Trophoblast cell (in vitro differentiated cells and primary cell): ENCODE measurements at regions not wholly inside any gene's neighbourhood (a gene's known extent, or its start where the extent isn't known, plus 50 kb on each side); places are given as distances from the start of the nearest gene placed in this dataset.

Experiments used
- DNase-seq, 2 donors: peaks; one replicate each; pipeline ENCODE4 v3.0.0-alpha.2; 2016
- H2AFZ ChIP-seq: 2 replicates; pipeline ENCODE4 v1.6.1; 2013; ENCODE audit warnings: low read length, moderate library complexity, mild to moderate bottlenecking; ENCODE audit not compliant: insufficient read depth, poor library complexity
- H2AK5ac ChIP-seq: 2 replicates; pipeline ENCODE4 v1.6.1; 2013; ENCODE audit warnings: mild to moderate bottlenecking, low read length
- H2BK120ac ChIP-seq: 2 replicates; pipeline ENCODE4 v1.6.1; 2013; ENCODE audit warnings: low read length, mild to moderate bottlenecking, moderate library complexity; ENCODE audit not compliant: insufficient read depth, poor library complexity
- H2BK12ac ChIP-seq: 2 replicates; pipeline ENCODE4 v1.6.1; 2013; ENCODE audit warnings: mild to moderate bottlenecking, low read length, moderate library complexity
- H2BK5ac ChIP-seq: 2 replicates; pipeline ENCODE4 v1.6.1; 2013; ENCODE audit warnings: low read length, low read depth, moderate library complexity, mild to moderate bottlenecking; ENCODE audit not compliant: poor library complexity
- H3K14ac ChIP-seq: 2 replicates; pipeline ENCODE4 v1.6.1; 2013; ENCODE audit warnings: mild to moderate bottlenecking, low read length
- H3K18ac ChIP-seq: 2 replicates; pipeline ENCODE4 v1.6.1; 2013; ENCODE audit warnings: mild to moderate bottlenecking, low read length
- H3K23ac ChIP-seq: 2 replicates; pipeline ENCODE4 v1.6.1; 2013; ENCODE audit warnings: low read length
- H3K27ac ChIP-seq: 2 replicates; pipeline ENCODE4 v1.5.1; 2013; ENCODE audit warnings: low read depth, mild to moderate bottlenecking, inconsistent platforms, low read length, moderate library complexity
- H3K27me3 ChIP-seq: 2 replicates; pipeline ENCODE4 v1.6.1; 2013; ENCODE audit warnings: inconsistent platforms, mild to moderate bottlenecking, low read length, moderate library complexity; ENCODE audit not compliant: insufficient read depth
- H3K36me3 ChIP-seq, 2 experiments: 1 replicate in 1 of 2; 2 replicates in 1 of 2; pipeline ENCODE4 v1.6.1; 2013; ENCODE audit warnings: low read length in 2 of 2, mild to moderate bottlenecking in 2 of 2, moderate library complexity in 1 of 2; ENCODE audit not compliant: insufficient read depth in 2 of 2, control insufficient read depth in 1 of 2
- H3K4ac ChIP-seq: 2 replicates; pipeline ENCODE4 v1.6.1; 2013; ENCODE audit warnings: low read depth, mild to moderate bottlenecking, low read length, moderate library complexity
- H3K4me1 ChIP-seq, 2 experiments: 1 replicate in 1 of 2; 2 replicates in 1 of 2; pipeline ENCODE4 v1.6.1; 2013; ENCODE audit warnings: low read length in 2 of 2, mild to moderate bottlenecking in 2 of 2, moderate library complexity in 1 of 2; ENCODE audit not compliant: insufficient read depth in 2 of 2, control insufficient read depth in 1 of 2
- H3K4me2 ChIP-seq: 2 replicates; pipeline ENCODE4 v1.6.1; 2013; ENCODE audit warnings: inconsistent platforms, mild to moderate bottlenecking, low read length, moderate library complexity
- H3K4me3 ChIP-seq: 2 replicates; pipeline ENCODE4 v1.5.1; 2013; ENCODE audit warnings: mild to moderate bottlenecking, low read depth, low read length, inconsistent platforms
- H3K79me1 ChIP-seq: one replicate; pipeline ENCODE4 v1.6.1; 2013; ENCODE audit warnings: low read length
- H3K79me2 ChIP-seq: 2 replicates; pipeline ENCODE4 v1.6.1; 2013; ENCODE audit warnings: low read length, mild to moderate bottlenecking; ENCODE audit not compliant: control insufficient read depth, insufficient read depth, poor library complexity
- H3K9ac ChIP-seq: 2 replicates; pipeline ENCODE4 v1.6.1; 2013; ENCODE audit warnings: mild to moderate bottlenecking, low read length
- H3K9me3 ChIP-seq: 2 replicates; pipeline ENCODE4 v1.6.1; 2013; ENCODE audit warnings: low read depth, mild to moderate bottlenecking, control low read depth, inconsistent platforms, low read length; ENCODE audit not compliant: insufficient read depth
- H4K12ac ChIP-seq: 2 replicates; pipeline ENCODE4 v1.6.1; 2013; ENCODE audit warnings: low read depth, mild to moderate bottlenecking, low read length, moderate library complexity
- H4K8ac ChIP-seq: 2 replicates; pipeline ENCODE4 v1.6.1; 2013; ENCODE audit warnings: low read depth, mild to moderate bottlenecking, low read length, moderate library complexity
- H4K91ac ChIP-seq: one replicate; pipeline ENCODE4 v1.6.1; 2013; ENCODE audit warnings: low read depth, mild to moderate bottlenecking, low read length, moderate library complexity
- WGBS: extraction: QIAGEN DNeasy Blood & Tissue Kit; methylation state at CpG from one replicate; pipeline ENCODE4 v1.1.7; 2013; ENCODE audit warnings: missing lambda C conversion rate; ENCODE audit not compliant: insufficient read length, insufficient coverage; ENCODE audit errors: extremely low coverage; 5-methylcytosine and 5-hydroxymethylcytosine counted together

- Histone ChIP-seq H2BK12ac (no peak overlapping the region), H2AK5ac (no peak overlapping the region), H3K4ac (no peak overlapping the region), H3K18ac (no peak overlapping the region), H3K4me3 (no peak overlapping the region), H3K9me3 (no peaks in the 10 kb centered on the region), H3K27ac (no peak overlapping the region), H4K91ac (no peak overlapping the region), H3K4me2 (no peak overlapping the region), H3K14ac (no peak overlapping the region), H2BK5ac (no peak overlapping the region), H3K4me1 (no peaks in the 10 kb centered on the region), H2AFZ (no peak overlapping the region), H3K36me3 (no peaks in the 10 kb centered on the region), H3K27me3 (no peaks in the 10 kb centered on the region), H3K79me1 (no peaks in the 10 kb centered on the region), H3K9ac (no peak overlapping the region), H3K23ac (no peak overlapping the region), H4K12ac (no peak overlapping the region), H4K8ac (no peak overlapping the region), H3K79me2 (no peaks in the 10 kb centered on the region), H2BK120ac (no peak overlapping the region)
- DNase-seq, result no peak
- WGBS, result no CpG with 5 or more reads among the region's 4 CpGs
Measured at GRCh38 chr5:117856713-117857112, 1131.6 kb downstream of the DTWD2 start.

GRCh38 chr5:117837786-117838185 lies 1150.6 kb downstream of the DTWD2 start:
- H2BK120ac ChIP-seq, result no peak overlapping the region
- H3K4ac ChIP-seq, result no peak overlapping the region
- no peaks in the 10 kb centered on the region for H3K79me1 ChIP-seq
- no peak overlapping the region for H2AFZ ChIP-seq
- H3K14ac ChIP-seq, result no peak overlapping the region
- no peak overlapping the region for H4K91ac ChIP-seq
- no peaks in the 10 kb centered on the region for H3K36me3 ChIP-seq
- H4K12ac ChIP-seq, result no peak overlapping the region
- no peak overlapping the region for H3K4me2 ChIP-seq
- H3K4me3 ChIP-seq, result no peak overlapping the region
- H3K27ac ChIP-seq, result no peak overlapping the region
- no peak overlapping the region for H2BK12ac ChIP-seq
- H3K79me2 ChIP-seq, result no peaks in the 10 kb centered on the region
- no peak overlapping the region for H3K9ac ChIP-seq
- H3K4me1 ChIP-seq, result no peaks in the 10 kb centered on the region
- no peak overlapping the region for H3K18ac ChIP-seq
- no peak overlapping the region for H2BK5ac ChIP-seq
- H3K9me3 ChIP-seq, result no peaks in the 10 kb centered on the region
- no peak overlapping the region for H2AK5ac ChIP-seq
- H3K23ac ChIP-seq, result no peak overlapping the region
- H3K27me3 ChIP-seq, result no peaks in the 10 kb centered on the region
- no peak for DNase-seq
- no peak overlapping the region for H4K8ac ChIP-seq
- no CpG with 5 or more reads among the region's 4 CpGs for WGBS

GRCh38 chr5:117833691-117834090 lies 1154.7 kb downstream of the DTWD2 start:
- H3K9ac ChIP-seq, result no peak overlapping the region
- no peak for DNase-seq
- H3K79me2 ChIP-seq, result no peaks in the 10 kb centered on the region
- H4K91ac ChIP-seq, result no peak overlapping the region
- no peak overlapping the region for H3K18ac ChIP-seq
- no peaks in the 10 kb centered on the region for H3K36me3 ChIP-seq
- peaks cover 4% of the 10 kb centered on the region for H3K9me3 ChIP-seq
- no peak overlapping the region for H3K14ac ChIP-seq
- H2BK12ac ChIP-seq, result no peak overlapping the region
- H3K23ac ChIP-seq, result no peak overlapping the region
- no peak overlapping the region for H4K8ac ChIP-seq
- H3K27ac ChIP-seq, result no peak overlapping the region
- H3K79me1 ChIP-seq, result no peaks in the 10 kb centered on the region
- H3K4me3 ChIP-seq, result no peak overlapping the region
- no peak overlapping the region for H3K4me2 ChIP-seq
- H2AK5ac ChIP-seq, result no peak overlapping the region
- no peak overlapping the region for H2BK5ac ChIP-seq
- H2BK120ac ChIP-seq, result no peak overlapping the region
- no peak overlapping the region for H2AFZ ChIP-seq
- no peaks in the 10 kb centered on the region for H3K27me3 ChIP-seq
- WGBS, result no CpG with 5 or more reads among the region's 4 CpGs
- H3K4me1 ChIP-seq, result peaks cover 0 to 3% of the 10 kb centered on the region in 2 experiments
- H4K12ac ChIP-seq, result no peak overlapping the region
- H3K4ac ChIP-seq, result no peak overlapping the region

- H3K79me1 ChIP-seq, result no peaks in the 10 kb centered on the region
- no peak overlapping the region for H2BK12ac ChIP-seq
- no peak overlapping the region for H4K8ac ChIP-seq
- no peak overlapping the region for H3K23ac ChIP-seq
- no peak overlapping the region for H2BK120ac ChIP-seq
- no peak overlapping the region for H4K12ac ChIP-seq
- DNase-seq, result no peak
- H3K4me1 ChIP-seq, result peaks cover 0 to 3% of the 10 kb centered on the region in 2 experiments
- no peak overlapping the region for H2AK5ac ChIP-seq
- no peak overlapping the region for H3K4me3 ChIP-seq
- peaks cover 4% of the 10 kb centered on the region for H3K9me3 ChIP-seq
- H3K4me2 ChIP-seq, result no peak overlapping the region
- no peak overlapping the region for H2BK5ac ChIP-seq
- no peaks in the 10 kb centered on the region for H3K27me3 ChIP-seq
- WGBS, result no CpG with 5 or more reads among the region's 3 CpGs
- no peak overlapping the region for H3K4ac ChIP-seq
- H3K36me3 ChIP-seq, result no peaks in the 10 kb centered on the region
- no peak overlapping the region for H3K14ac ChIP-seq
- H3K9ac ChIP-seq, result no peak overlapping the region
- H2AFZ ChIP-seq, result no peak overlapping the region
- no peak overlapping the region for H3K18ac ChIP-seq
- no peaks in the 10 kb centered on the region for H3K79me2 ChIP-seq
- H4K91ac ChIP-seq, result no peak overlapping the region
- H3K27ac ChIP-seq, result no peak overlapping the region
Measured at GRCh38 chr5:117829646-117830045, 1158.7 kb downstream of the DTWD2 start.
